HS-5 (cell line): ENCODE measurements at regions not wholly inside any gene's neighbourhood (a gene's known extent, or its start where the extent isn't known, plus 50 kb on each side); places are given as distances from the start of the nearest gene placed in this dataset.
A peak's percentile ranks its signal among the peaks of the same experiment; 100 is the strongest.
"Not testable (repeated sequence)": the region's sequence is repeated elsewhere in the genome, so short reads cannot be mapped to it uniquely, and the experiment has no call there.

ENCODE experiments used
- DNase-seq: peaks from one replicate; pipeline ENCODE4 v3.0.0-alpha.2; 2012; ENCODE audit warnings: low read depth

GRCh38 chr11:16605894-16606783 lies 132.3 kb upstream of the C11orf58 start:
- DNase-seq, result peak; percentile 92

GRCh38 chr11:16605389-16605893 lies 133.0 kb upstream of the C11orf58 start:
- no peak for DNase-seq

GRCh38 chr11:16604794-16605388 lies 133.6 kb upstream of the C11orf58 start:
- no peak for DNase-seq

GRCh38 chr11:16603890-16604793 lies 134.3 kb upstream of the C11orf58 start:
- no peak for DNase-seq

- no peak for DNase-seq
Observed at GRCh38 chr11:16603245-16603644, 135.2 kb upstream of the C11orf58 start.

GRCh38 chr11:16598906-16599305 lies 139.5 kb upstream of the C11orf58 start:
- no peak for DNase-seq

- no peak for DNase-seq
Observed at GRCh38 chr11:16598032-16598431, 140.4 kb upstream of the C11orf58 start.

GRCh38 chr11:16596231-16596630 lies 142.2 kb upstream of the C11orf58 start:
- DNase-seq, result no peak

- no peak for DNase-seq
Observed at GRCh38 chr11:16591157-16591556, 147.3 kb upstream of the C11orf58 start.

GRCh38 chr11:16587670-16588069 lies 150.8 kb upstream of the C11orf58 start:
- no peak for DNase-seq

GRCh38 chr11:16584569-16584968 lies 153.9 kb upstream of the C11orf58 start:
- DNase-seq, result no peak

- not testable (repeated sequence) for DNase-seq
Observed at GRCh38 chr11:16581078-16581477, 157.4 kb upstream of the C11orf58 start.

- DNase-seq, result no peak
Observed at GRCh38 chr11:16577490-16577889, 161.0 kb upstream of the C11orf58 start.

- not testable (repeated sequence) for DNase-seq
Observed at GRCh38 chr11:16574889-16575288, 163.6 kb upstream of the C11orf58 start.

- DNase-seq, result no peak
Observed at GRCh38 chr11:16572945-16573344, 165.5 kb upstream of the C11orf58 start.

GRCh38 chr11:16561150-16561549 lies 177.3 kb upstream of the C11orf58 start:
- no peak for DNase-seq

- DNase-seq, result no peak
Observed at GRCh38 chr11:16558494-16558893, 180.0 kb upstream of the C11orf58 start.

GRCh38 chr11:16555956-16556355 lies 182.5 kb upstream of the C11orf58 start:
- DNase-seq, result no peak

GRCh38 chr11:16554361-16554760 lies 184.1 kb upstream of the C11orf58 start:
- no peak for DNase-seq

- no peak for DNase-seq
Observed at GRCh38 chr11:16547879-16548278, 190.6 kb upstream of the C11orf58 start.

GRCh38 chr11:16543642-16544041 lies 187.3 kb upstream of the SOX6 start:
- DNase-seq, result no peak

- DNase-seq, result no peak
Observed at GRCh38 chr11:16542353-16542752, 186.0 kb upstream of the SOX6 start.
